ENCODE measurements at regions not wholly inside any gene's neighbourhood (a gene's known extent, or its start where the extent isn't known, plus 50 kb on each side); places are given as distances from the start of the nearest gene placed in this dataset.

- intact Hi-C loops (cut with micrococcal nuclease): no loop called here
- Mint-ChIP-seq H3K4me3 (no peak overlapping the region), H3K27me3 (no peaks in the 10 kb centered on the region), H3K27ac (no peak overlapping the region), H3K9me3 (ENCODE audit: insufficient read depth) (peaks cover 6% of the 10 kb centered on the region), H3K4me1 (no peaks in the 10 kb centered on the region)
- H3K4me2 ChIP-seq (replicated peaks; ENCODE audit: low read depth, low read length, poor library complexity, severe bottlenecking): no peak overlapping the region
- H3K9me3 ChIP-seq (ENCODE audit: control extremely low read depth in 1 of 3, control insufficient read depth in 2 of 3, insufficient read depth in 1 of 3, low read length in 2 of 3): peaks cover 0 to 10% (median 4%) of the 10 kb centered on the region in 3 donors
- H4K20me1 ChIP-seq (ENCODE audit: control insufficient read depth, insufficient read depth, low read length, poor library complexity, severe bottlenecking): no peaks in the 10 kb centered on the region
- WGBS (ENCODE audit: insufficient coverage): no CpG with 5 or more reads among the region's 4 CpGs
- H3K27me3 ChIP-seq (replicated peaks in 1 of 4; ENCODE audit: control extremely low read depth in 1 of 4, control insufficient read depth in 3 of 4, insufficient read depth in 4 of 4, low read length in 3 of 4): no peaks in the 10 kb centered on the region
- H3K36me3 ChIP-seq (replicated peaks in 1 of 2; ENCODE audit: control extremely low read depth in 1 of 2, control insufficient read depth in 1 of 2, extremely low read depth in 1 of 2, insufficient read depth in 2 of 2, low read length in 1 of 2): no peaks in the 10 kb centered on the region
- ChIA-PET CTCF (no interaction called here), POLR2A (no interaction called here)
- H3K4me1 ChIP-seq (ENCODE audit: control insufficient read depth in 2 of 2, insufficient read depth in 2 of 2, low read length in 2 of 2): no peaks in the 10 kb centered on the region
- H2AFZ ChIP-seq (ENCODE audit: insufficient read depth, low read depth, low read length, poor library complexity, severe bottlenecking): no peak overlapping the region
- no peak overlapping the region for H3K27ac ChIP-seq (ENCODE audit: low read length in 2 of 2)
- no peak overlapping the region for H3K9ac ChIP-seq (ENCODE audit: low read length)
- no peak overlapping the region for H3K4me3 ChIP-seq (ENCODE audit: control extremely low read depth in 1 of 5, extremely low read depth in 1 of 5, insufficient read depth in 1 of 5, low read depth in 2 of 5, low read length in 4 of 5)
- DNase-seq (no peak), ATAC-seq (ENCODE audit: low read depth) (no peak)
- H3K79me2 ChIP-seq (ENCODE audit: control insufficient read depth, insufficient read depth, low read length): no peaks in the 10 kb centered on the region
- no peak for TF ChIP-seq CTCF (IDR thresholded peaks at IDR 0.05)
- no peak for TF ChIP-seq EZH2 (IDR thresholded peaks at IDR 0.05; ENCODE audit: borderline replicate concordance, insufficient read depth, low read depth, low read length, poor library complexity, severe bottlenecking)
These were observed 743.6 kb downstream of the KCNJ2 start for GRCh38 chr17:70912716-70913485.

- CTCF ChIA-PET: no interaction called here
- POLR2A ChIA-PET: no interaction called here
- no peaks in the 10 kb centered on the region for H4K20me1 ChIP-seq (ENCODE audit: control insufficient read depth, insufficient read depth, low read length, poor library complexity, severe bottlenecking)
- H3K27ac ChIP-seq (ENCODE audit: low read length in 2 of 2): no peak overlapping the region
- ATAC-seq (ENCODE audit: low read depth) (no peak), DNase-seq (no peak)
- TF ChIP-seq EZH2 (IDR thresholded peaks at IDR 0.05; ENCODE audit: borderline replicate concordance, insufficient read depth, low read depth, low read length, poor library complexity, severe bottlenecking) (no peak), CTCF (IDR thresholded peaks at IDR 0.05) (no peak)
- no peak overlapping the region for H2AFZ ChIP-seq (ENCODE audit: insufficient read depth, low read depth, low read length, poor library complexity, severe bottlenecking)
- intact Hi-C loops (cut with micrococcal nuclease): no loop called here
- no peak overlapping the region for H3K4me3 Mint-ChIP-seq
- H3K27me3 Mint-ChIP-seq: no peaks in the 10 kb centered on the region
- no peaks in the 10 kb centered on the region for H3K4me1 Mint-ChIP-seq
- no peaks in the 10 kb centered on the region for H3K79me2 ChIP-seq (ENCODE audit: control insufficient read depth, insufficient read depth, low read length)
- H3K27ac Mint-ChIP-seq: no peak overlapping the region
- no peak overlapping the region for H3K4me2 ChIP-seq (replicated peaks; ENCODE audit: low read depth, low read length, poor library complexity, severe bottlenecking)
- no peak overlapping the region for H3K4me3 ChIP-seq (ENCODE audit: control extremely low read depth in 1 of 5, extremely low read depth in 1 of 5, insufficient read depth in 1 of 5, low read depth in 2 of 5, low read length in 4 of 5)
- H3K36me3 ChIP-seq (replicated peaks in 1 of 2; ENCODE audit: control extremely low read depth in 1 of 2, control insufficient read depth in 1 of 2, extremely low read depth in 1 of 2, insufficient read depth in 2 of 2, low read length in 1 of 2): no peaks in the 10 kb centered on the region
- H3K9me3 ChIP-seq (ENCODE audit: control extremely low read depth in 1 of 3, control insufficient read depth in 2 of 3, insufficient read depth in 1 of 3, low read length in 2 of 3): peaks cover 0 to 18% (median 13%) of the 10 kb centered on the region in 3 donors
- no peak overlapping the region for H3K9ac ChIP-seq (ENCODE audit: low read length)
- no peaks in the 10 kb centered on the region for H3K4me1 ChIP-seq (ENCODE audit: control insufficient read depth in 2 of 2, insufficient read depth in 2 of 2, low read length in 2 of 2)
- H3K9me3 Mint-ChIP-seq (ENCODE audit: insufficient read depth): peaks cover 3% of the 10 kb centered on the region
- H3K27me3 ChIP-seq (replicated peaks in 1 of 4; ENCODE audit: control extremely low read depth in 1 of 4, control insufficient read depth in 3 of 4, insufficient read depth in 4 of 4, low read length in 3 of 4): no peaks in the 10 kb centered on the region
These were observed 747.1 kb downstream of the KCNJ2 start for GRCh38 chr17:70916469-70916868.

All from B cell (primary cell).